ENCODE measurements at regions not wholly inside any gene's neighbourhood (a gene's known extent, or its start where the extent isn't known, plus 50 kb on each side); places are given as distances from the start of the nearest gene placed in this dataset.

- no peak for DNase-seq (ENCODE audit: low read depth)
- no peak overlapping the region for H3K4me3 ChIP-seq (ENCODE audit: low read depth, low read length)
- TF ChIP-seq CTCF (IDR thresholded peaks at IDR 0.05; ENCODE audit: low read depth, low read length): no peak
- TF ChIP-seq POLR2A (IDR thresholded peaks at IDR 0.05; ENCODE audit: extremely low read depth, insufficient read length): no peak
- TF ChIP-seq MYC (IDR thresholded peaks at IDR 0.05; ENCODE audit: low read depth, low read length): no peak
- TF ChIP-seq MAX (IDR thresholded peaks at IDR 0.05; ENCODE audit: low read depth, low read length): no peak
Measured at GRCh38 chr2:8138525-8138922, 543.3 kb upstream of the ID2 start.

GRCh38 chr2:8138923-8139667, 542.8 kb upstream of the ID2 start:
- TF ChIP-seq CTCF (IDR thresholded peaks at IDR 0.05; ENCODE audit: low read depth, low read length) (no peak), POLR2A (IDR thresholded peaks at IDR 0.05; ENCODE audit: extremely low read depth, insufficient read length) (no peak), MAX (IDR thresholded peaks at IDR 0.05; ENCODE audit: low read depth, low read length) (no peak), MYC (IDR thresholded peaks at IDR 0.05; ENCODE audit: low read depth, low read length) (no peak)
- no peak overlapping the region for H3K4me3 ChIP-seq (ENCODE audit: low read depth, low read length)
- no peak for DNase-seq (ENCODE audit: low read depth)

- DNase-seq (ENCODE audit: low read depth): no peak
- TF ChIP-seq POLR2A (IDR thresholded peaks at IDR 0.05; ENCODE audit: extremely low read depth, insufficient read length) (no peak), MAX (IDR thresholded peaks at IDR 0.05; ENCODE audit: low read depth, low read length) (no peak), MYC (IDR thresholded peaks at IDR 0.05; ENCODE audit: low read depth, low read length) (no peak), CTCF (IDR thresholded peaks at IDR 0.05; ENCODE audit: low read depth, low read length) (no peak)
- no peak overlapping the region for H3K4me3 ChIP-seq (ENCODE audit: low read depth, low read length)
Measured at GRCh38 chr2:8139668-8140200, 542.1 kb upstream of the ID2 start.

- no peak for DNase-seq (ENCODE audit: low read depth)
- H3K4me3 ChIP-seq (ENCODE audit: low read depth, low read length): no peak overlapping the region
- TF ChIP-seq POLR2A (IDR thresholded peaks at IDR 0.05; ENCODE audit: extremely low read depth, insufficient read length) (no peak), MYC (IDR thresholded peaks at IDR 0.05; ENCODE audit: low read depth, low read length) (no peak), MAX (IDR thresholded peaks at IDR 0.05; ENCODE audit: low read depth, low read length) (no peak), CTCF (IDR thresholded peaks at IDR 0.05; ENCODE audit: low read depth, low read length) (no peak)
Measured at GRCh38 chr2:8141079-8141707, 540.7 kb upstream of the ID2 start.

GRCh38 chr2:8141780-8142179, 540.1 kb upstream of the ID2 start:
- H3K4me3 ChIP-seq (ENCODE audit: low read depth, low read length): no peak overlapping the region
- no peak for DNase-seq (ENCODE audit: low read depth)
- TF ChIP-seq MYC (IDR thresholded peaks at IDR 0.05; ENCODE audit: low read depth, low read length) (no peak), MAX (IDR thresholded peaks at IDR 0.05; ENCODE audit: low read depth, low read length) (no peak), POLR2A (IDR thresholded peaks at IDR 0.05; ENCODE audit: extremely low read depth, insufficient read length) (no peak), CTCF (IDR thresholded peaks at IDR 0.05; ENCODE audit: low read depth, low read length) (no peak)

Data from NB4 (cell line).